ENCODE measurements at regions not wholly inside any gene's neighbourhood (a gene's known extent, or its start where the extent isn't known, plus 50 kb on each side); places are given as distances from the start of the nearest gene placed in this dataset.

- H3K27ac ChIP-seq (ENCODE audit: low read depth), result no peak overlapping the region
- H3K36me3 ChIP-seq (ENCODE audit: insufficient read depth), result no peaks in the 10 kb centered on the region
- no peaks in the 10 kb centered on the region for H3K4me1 ChIP-seq (ENCODE audit: insufficient read depth)
- DNase-seq (ENCODE audit: extremely low spot score), result no peak
- 94% methylated on average over 7 of the region's 7 CpGs for WGBS
- H3K4me3 ChIP-seq (ENCODE audit: low read depth, low read length), result no peak overlapping the region
Observed at GRCh38 chr7:42400961-42401360, 164.0 kb upstream of the GLI3 start.

GRCh38 chr7:42400211-42400772 is 163.3 kb upstream of the GLI3 start:
- Histone ChIP-seq H3K27ac (ENCODE audit: low read depth) (no peak overlapping the region), H3K36me3 (ENCODE audit: insufficient read depth) (no peaks in the 10 kb centered on the region), H3K4me3 (ENCODE audit: low read depth, low read length) (no peak overlapping the region), H3K4me1 (ENCODE audit: insufficient read depth) (no peaks in the 10 kb centered on the region)
- 93% methylated on average over 4 of the region's 4 CpGs for WGBS
- no peak for DNase-seq (ENCODE audit: extremely low spot score)

GRCh38 chr7:42395607-42396006 is 158.6 kb upstream of the GLI3 start:
- Histone ChIP-seq H3K27ac (ENCODE audit: low read depth) (no peak overlapping the region), H3K4me1 (ENCODE audit: insufficient read depth) (no peaks in the 10 kb centered on the region), H3K4me3 (ENCODE audit: low read depth, low read length) (no peak overlapping the region), H3K36me3 (ENCODE audit: insufficient read depth) (no peaks in the 10 kb centered on the region)
- DNase-seq (ENCODE audit: extremely low spot score), result no peak

- Histone ChIP-seq H3K27ac (ENCODE audit: low read depth) (no peak overlapping the region), H3K4me1 (ENCODE audit: insufficient read depth) (no peaks in the 10 kb centered on the region), H3K36me3 (ENCODE audit: insufficient read depth) (no peaks in the 10 kb centered on the region), H3K4me3 (ENCODE audit: low read depth, low read length) (no peak overlapping the region)
- 64% methylated on average over 3 of the region's 3 CpGs for WGBS
- no peak for DNase-seq (ENCODE audit: extremely low spot score)
Observed at GRCh38 chr7:42392826-42393225, 155.8 kb upstream of the GLI3 start.

- DNase-seq (ENCODE audit: extremely low spot score), result no peak
- no peaks in the 10 kb centered on the region for H3K36me3 ChIP-seq (ENCODE audit: insufficient read depth)
- H3K4me1 ChIP-seq (ENCODE audit: insufficient read depth), result no peaks in the 10 kb centered on the region
- no peak overlapping the region for H3K4me3 ChIP-seq (ENCODE audit: low read depth, low read length)
- no peak overlapping the region for H3K27ac ChIP-seq (ENCODE audit: low read depth)
- WGBS, result 91% methylated on average over 1 of the region's 1 CpG
Observed at GRCh38 chr7:42389697-42390096, 152.7 kb upstream of the GLI3 start.

GRCh38 chr7:42385912-42386311 is 148.9 kb upstream of the GLI3 start:
- Histone ChIP-seq H3K36me3 (ENCODE audit: insufficient read depth) (no peaks in the 10 kb centered on the region), H3K4me1 (ENCODE audit: insufficient read depth) (no peaks in the 10 kb centered on the region), H3K27ac (ENCODE audit: low read depth) (no peak overlapping the region), H3K4me3 (ENCODE audit: low read depth, low read length) (no peak overlapping the region)
- no peak for DNase-seq (ENCODE audit: extremely low spot score)
- 95% methylated on average over 3 of the region's 3 CpGs for WGBS

GRCh38 chr7:42381161-42381560 is 144.2 kb upstream of the GLI3 start:
- H3K4me3 ChIP-seq (ENCODE audit: low read depth, low read length), result no peak overlapping the region
- H3K4me1 ChIP-seq (ENCODE audit: insufficient read depth), result no peaks in the 10 kb centered on the region
- no peak overlapping the region for H3K27ac ChIP-seq (ENCODE audit: low read depth)
- no peaks in the 10 kb centered on the region for H3K36me3 ChIP-seq (ENCODE audit: insufficient read depth)
- no peak for DNase-seq (ENCODE audit: extremely low spot score)
- WGBS, result 80% methylated on average over 1 of the region's 1 CpG

GRCh38 chr7:42380401-42380800 is 143.4 kb upstream of the GLI3 start:
- H3K4me1 ChIP-seq (ENCODE audit: insufficient read depth), result no peaks in the 10 kb centered on the region
- H3K36me3 ChIP-seq (ENCODE audit: insufficient read depth), result no peaks in the 10 kb centered on the region
- H3K27ac ChIP-seq (ENCODE audit: low read depth), result no peak overlapping the region
- WGBS, result 79% methylated on average over 1 of the region's 1 CpG
- H3K4me3 ChIP-seq (ENCODE audit: low read depth, low read length), result no peak overlapping the region
- DNase-seq (ENCODE audit: extremely low spot score), result no peak

- no peak overlapping the region for H3K27ac ChIP-seq (ENCODE audit: low read depth)
- DNase-seq (ENCODE audit: extremely low spot score), result no peak
- 91% methylated on average over 3 of the region's 3 CpGs for WGBS
- no peaks in the 10 kb centered on the region for H3K36me3 ChIP-seq (ENCODE audit: insufficient read depth)
- H3K4me3 ChIP-seq (ENCODE audit: low read depth, low read length), result no peak overlapping the region
- H3K4me1 ChIP-seq (ENCODE audit: insufficient read depth), result no peaks in the 10 kb centered on the region
Observed at GRCh38 chr7:42378149-42378548, 141.1 kb upstream of the GLI3 start.

- Histone ChIP-seq H3K4me1 (ENCODE audit: insufficient read depth) (no peaks in the 10 kb centered on the region), H3K36me3 (ENCODE audit: insufficient read depth) (no peaks in the 10 kb centered on the region), H3K27ac (ENCODE audit: low read depth) (no peak overlapping the region), H3K4me3 (ENCODE audit: low read depth, low read length) (no peak overlapping the region)
- no peak for DNase-seq (ENCODE audit: extremely low spot score)
- WGBS, result 69% methylated on average over 1 of the region's 1 CpG
Observed at GRCh38 chr7:42373285-42373684, 136.3 kb upstream of the GLI3 start.

GRCh38 chr7:42372479-42372878 is 135.5 kb upstream of the GLI3 start:
- H3K4me1 ChIP-seq (ENCODE audit: insufficient read depth), result no peaks in the 10 kb centered on the region

GRCh38 chr7:42359946-42360345 is 122.9 kb upstream of the GLI3 start:
- Histone ChIP-seq H3K4me1 (ENCODE audit: insufficient read depth) (no peaks in the 10 kb centered on the region), H3K27ac (ENCODE audit: low read depth) (no peak overlapping the region), H3K4me3 (ENCODE audit: low read depth, low read length) (no peak overlapping the region), H3K36me3 (ENCODE audit: insufficient read depth) (no peaks in the 10 kb centered on the region)
- whole genome bisulfite sequencing, result 39% methylated on average over 1 of the region's 1 CpG
- DNase-seq (ENCODE audit: extremely low spot score), result no peak

More at GRCh38 chr7:42372479-42372878, 135.5 kb upstream of the GLI3 start:
- no peak overlapping the region for H3K4me3 ChIP-seq (ENCODE audit: low read depth, low read length)
- no peak overlapping the region for H3K27ac ChIP-seq (ENCODE audit: low read depth)
- no peak for DNase-seq (ENCODE audit: extremely low spot score)
- WGBS, result 73% methylated on average over 3 of the region's 3 CpGs
- H3K36me3 ChIP-seq (ENCODE audit: insufficient read depth), result no peaks in the 10 kb centered on the region

GRCh38 chr7:42351316-42351935 is 114.4 kb upstream of the GLI3 start:
- no peak overlapping the region for H3K27ac ChIP-seq (ENCODE audit: low read depth)
- no peaks in the 10 kb centered on the region for H3K4me1 ChIP-seq (ENCODE audit: insufficient read depth)
- H3K4me3 ChIP-seq (ENCODE audit: low read depth, low read length), result no peak overlapping the region
- peak; percentile 36 for DNase-seq (ENCODE audit: extremely low spot score)
- H3K36me3 ChIP-seq (ENCODE audit: insufficient read depth), result no peaks in the 10 kb centered on the region
- WGBS, result 54% methylated on average over 5 of the region's 5 CpGs

GRCh38 chr7:42350801-42351200 is 113.8 kb upstream of the GLI3 start:
- DNase-seq (ENCODE audit: extremely low spot score), result peak; percentile 43
- H3K4me3 ChIP-seq (ENCODE audit: low read depth, low read length), result no peak overlapping the region
- WGBS, result 55% methylated on average over 2 of the region's 2 CpGs
- no peak overlapping the region for H3K27ac ChIP-seq (ENCODE audit: low read depth)
- H3K4me1 ChIP-seq (ENCODE audit: insufficient read depth), result no peaks in the 10 kb centered on the region
- H3K36me3 ChIP-seq (ENCODE audit: insufficient read depth), result no peaks in the 10 kb centered on the region

- 60% methylated on average over 3 of the region's 3 CpGs for WGBS
- DNase-seq (ENCODE audit: extremely low spot score), result no peak
Observed at GRCh38 chr7:42348631-42349030, 111.6 kb upstream of the GLI3 start.

More at GRCh38 chr7:42348631-42349030, 111.6 kb upstream of the GLI3 start:
- no peak overlapping the region for H3K27ac ChIP-seq (ENCODE audit: low read depth)
- no peaks in the 10 kb centered on the region for H3K36me3 ChIP-seq (ENCODE audit: insufficient read depth)
- H3K4me3 ChIP-seq (ENCODE audit: low read depth, low read length), result no peak overlapping the region
- no peaks in the 10 kb centered on the region for H3K4me1 ChIP-seq (ENCODE audit: insufficient read depth)

Data from urinary bladder (tissue), 3 donors.